GM04503 (cell line): ENCODE measurements at regions not wholly inside any gene's neighbourhood (a gene's known extent, or its start where the extent isn't known, plus 50 kb on each side); places are given as distances from the start of the nearest gene placed in this dataset.
A peak's percentile ranks its signal among the peaks of the same experiment; 100 is the strongest.

ENCODE experiments used
- DNase-seq: peaks from one replicate; pipeline ENCODE4 v3.0.0-alpha.2; 2012; ENCODE audit warnings: low read depth

- DNase-seq = no peak
Measured at GRCh38 chr13:73516731-73517130, 457.9 kb downstream of the KLF5 start.

- no peak for DNase-seq
Measured at GRCh38 chr13:73514208-73514607, 455.4 kb downstream of the KLF5 start.

- no peak for DNase-seq
Measured at GRCh38 chr13:73513751-73514150, 454.9 kb downstream of the KLF5 start.

- no peak for DNase-seq
Measured at GRCh38 chr13:73508841-73509240, 450.0 kb downstream of the KLF5 start.

GRCh38 chr13:73505376-73505890 lies 446.6 kb downstream of the KLF5 start:
- no peak for DNase-seq

GRCh38 chr13:73499695-73500094 lies 440.9 kb downstream of the KLF5 start:
- DNase-seq = no peak

- no peak for DNase-seq
Measured at GRCh38 chr13:73497430-73497829, 438.6 kb downstream of the KLF5 start.

GRCh38 chr13:73496711-73497110 lies 437.9 kb downstream of the KLF5 start:
- no peak for DNase-seq

- no peak for DNase-seq
Measured at GRCh38 chr13:73492811-73493210, 434.0 kb downstream of the KLF5 start.

GRCh38 chr13:73482556-73482955 lies 423.8 kb downstream of the KLF5 start:
- no peak for DNase-seq

GRCh38 chr13:73481886-73482445 lies 423.2 kb downstream of the KLF5 start:
- no peak for DNase-seq

GRCh38 chr13:73480779-73481559 lies 422.2 kb downstream of the KLF5 start:
- no peak for DNase-seq

- no peak for DNase-seq
Measured at GRCh38 chr13:73479856-73480255, 421.1 kb downstream of the KLF5 start.

GRCh38 chr13:73479351-73479750 lies 420.5 kb downstream of the KLF5 start:
- DNase-seq = no peak

GRCh38 chr13:73477441-73477840 lies 418.6 kb downstream of the KLF5 start:
- DNase-seq = no peak

GRCh38 chr13:73473016-73473415 lies 414.2 kb downstream of the KLF5 start:
- no peak for DNase-seq

GRCh38 chr13:73467125-73467524 lies 408.3 kb downstream of the KLF5 start:
- DNase-seq = no peak

GRCh38 chr13:73466561-73466960 lies 407.8 kb downstream of the KLF5 start:
- no peak for DNase-seq

- DNase-seq = peak; percentile 2
Measured at GRCh38 chr13:73465617-73465971, 406.8 kb downstream of the KLF5 start.

GRCh38 chr13:73464758-73465616 lies 406.2 kb downstream of the KLF5 start:
- no peak for DNase-seq

GRCh38 chr13:73462241-73462640 lies 403.4 kb downstream of the KLF5 start:
- no peak for DNase-seq

GRCh38 chr13:73451221-73452029 lies 392.6 kb downstream of the KLF5 start:
- no peak for DNase-seq
